ENCODE measurements at regions not wholly inside any gene's neighbourhood (a gene's known extent, or its start where the extent isn't known, plus 50 kb on each side); places are given as distances from the start of the nearest gene placed in this dataset.
"Not testable (repeated sequence)": the region's sequence is repeated elsewhere in the genome, so short reads cannot be mapped to it uniquely, and the experiment has no call there.

GRCh38 chr4:173608632-173609031, 78.6 kb upstream of the HAND2 start:
- H3K4me3 ChIP-seq (ENCODE audit: low read length in 3 of 3); H3K27me3 ChIP-seq (ENCODE audit: control insufficient read depth in 3 of 3, insufficient read depth in 3 of 3, low read length in 3 of 3): not testable (repeated sequence)

GRCh38 chr4:173591760-173592159, 61.7 kb upstream of the HAND2 start:
- H3K4me3 ChIP-seq (ENCODE audit: low read length in 3 of 3): no peak overlapping the region
- no peaks in the 10 kb centered on the region for H3K9me3 ChIP-seq (ENCODE audit: control insufficient read depth in 3 of 3, low read length in 3 of 3)
- H3K27ac ChIP-seq (ENCODE audit: low read depth, low read length): no peak overlapping the region
- no peak overlapping the region for H3K9ac ChIP-seq (ENCODE audit: low read depth in 1 of 3, low read length in 3 of 3)
- no peaks in the 10 kb centered on the region for H3K4me1 ChIP-seq (ENCODE audit: control insufficient read depth in 3 of 3, insufficient read depth in 3 of 3, low read length in 3 of 3)
- H3K27me3 ChIP-seq (ENCODE audit: control insufficient read depth in 3 of 3, insufficient read depth in 3 of 3, low read length in 3 of 3): no peaks in the 10 kb centered on the region
- no peaks in the 10 kb centered on the region for H3K36me3 ChIP-seq (ENCODE audit: control insufficient read depth in 3 of 3, insufficient read depth in 3 of 3, low read length in 3 of 3)

More at GRCh38 chr4:173608632-173609031, 78.6 kb upstream of the HAND2 start:
- not testable (repeated sequence) for H3K9me3 ChIP-seq (ENCODE audit: control insufficient read depth in 3 of 3, low read length in 3 of 3); H3K27ac ChIP-seq (ENCODE audit: low read depth, low read length); H3K36me3 ChIP-seq (ENCODE audit: control insufficient read depth in 3 of 3, insufficient read depth in 3 of 3, low read length in 3 of 3); H3K9ac ChIP-seq (ENCODE audit: low read depth in 1 of 3, low read length in 3 of 3); H3K4me1 ChIP-seq (ENCODE audit: control insufficient read depth in 3 of 3, insufficient read depth in 3 of 3, low read length in 3 of 3)

- Histone ChIP-seq H3K4me3 (ENCODE audit: low read length in 3 of 3) (no peak overlapping the region), H3K9ac (ENCODE audit: low read depth in 1 of 3, low read length in 3 of 3) (no peak overlapping the region), H3K27ac (ENCODE audit: low read depth, low read length) (no peak overlapping the region)
Measured at GRCh38 chr4:173590697-173591096, 60.7 kb upstream of the HAND2 start.

GRCh38 chr4:173585876-173586572, 56.0 kb upstream of the HAND2 start:
- Histone ChIP-seq H3K27ac (ENCODE audit: low read depth, low read length) (no peak overlapping the region), H3K9me3 (ENCODE audit: control insufficient read depth in 3 of 3, low read length in 3 of 3) (no peaks in the 10 kb centered on the region), H3K9ac (ENCODE audit: low read depth in 1 of 3, low read length in 3 of 3) (no peak overlapping the region), H3K4me1 (ENCODE audit: control insufficient read depth in 3 of 3, insufficient read depth in 3 of 3, low read length in 3 of 3) (no peaks in the 10 kb centered on the region), H3K36me3 (ENCODE audit: control insufficient read depth in 3 of 3, insufficient read depth in 3 of 3, low read length in 3 of 3) (no peaks in the 10 kb centered on the region), H3K4me3 (ENCODE audit: low read length in 3 of 3) (no peak overlapping the region), H3K27me3 (ENCODE audit: control insufficient read depth in 3 of 3, insufficient read depth in 3 of 3, low read length in 3 of 3) (peaks cover 0 to 2% (median 0%) of the 10 kb centered on the region in 3 donors)

More at GRCh38 chr4:173590697-173591096, 60.7 kb upstream of the HAND2 start:
- Histone ChIP-seq H3K27me3 (ENCODE audit: control insufficient read depth in 3 of 3, insufficient read depth in 3 of 3, low read length in 3 of 3) (no peaks in the 10 kb centered on the region), H3K9me3 (ENCODE audit: control insufficient read depth in 3 of 3, low read length in 3 of 3) (no peaks in the 10 kb centered on the region), H3K36me3 (ENCODE audit: control insufficient read depth in 3 of 3, insufficient read depth in 3 of 3, low read length in 3 of 3) (no peaks in the 10 kb centered on the region), H3K4me1 (ENCODE audit: control insufficient read depth in 3 of 3, insufficient read depth in 3 of 3, low read length in 3 of 3) (no peaks in the 10 kb centered on the region)

GRCh38 chr4:173584506-173584905, 54.5 kb upstream of the HAND2 start:
- no peaks in the 10 kb centered on the region for H3K36me3 ChIP-seq (ENCODE audit: control insufficient read depth in 3 of 3, insufficient read depth in 3 of 3, low read length in 3 of 3)
- no peaks in the 10 kb centered on the region for H3K9me3 ChIP-seq (ENCODE audit: control insufficient read depth in 3 of 3, low read length in 3 of 3)
- no peak overlapping the region for H3K9ac ChIP-seq (ENCODE audit: low read depth in 1 of 3, low read length in 3 of 3)
- H3K27me3 ChIP-seq (ENCODE audit: control insufficient read depth in 3 of 3, insufficient read depth in 3 of 3, low read length in 3 of 3): peaks cover 0 to 2% (median 0%) of the 10 kb centered on the region in 3 donors
- no peak overlapping the region for H3K27ac ChIP-seq (ENCODE audit: low read depth, low read length)
- no peaks in the 10 kb centered on the region for H3K4me1 ChIP-seq (ENCODE audit: control insufficient read depth in 3 of 3, insufficient read depth in 3 of 3, low read length in 3 of 3)
- no peak overlapping the region for H3K4me3 ChIP-seq (ENCODE audit: low read length in 3 of 3)
